ENCODE measurements at regions not wholly inside any gene's neighbourhood (a gene's known extent, or its start where the extent isn't known, plus 50 kb on each side); places are given as distances from the start of the nearest gene placed in this dataset.

DNA sequence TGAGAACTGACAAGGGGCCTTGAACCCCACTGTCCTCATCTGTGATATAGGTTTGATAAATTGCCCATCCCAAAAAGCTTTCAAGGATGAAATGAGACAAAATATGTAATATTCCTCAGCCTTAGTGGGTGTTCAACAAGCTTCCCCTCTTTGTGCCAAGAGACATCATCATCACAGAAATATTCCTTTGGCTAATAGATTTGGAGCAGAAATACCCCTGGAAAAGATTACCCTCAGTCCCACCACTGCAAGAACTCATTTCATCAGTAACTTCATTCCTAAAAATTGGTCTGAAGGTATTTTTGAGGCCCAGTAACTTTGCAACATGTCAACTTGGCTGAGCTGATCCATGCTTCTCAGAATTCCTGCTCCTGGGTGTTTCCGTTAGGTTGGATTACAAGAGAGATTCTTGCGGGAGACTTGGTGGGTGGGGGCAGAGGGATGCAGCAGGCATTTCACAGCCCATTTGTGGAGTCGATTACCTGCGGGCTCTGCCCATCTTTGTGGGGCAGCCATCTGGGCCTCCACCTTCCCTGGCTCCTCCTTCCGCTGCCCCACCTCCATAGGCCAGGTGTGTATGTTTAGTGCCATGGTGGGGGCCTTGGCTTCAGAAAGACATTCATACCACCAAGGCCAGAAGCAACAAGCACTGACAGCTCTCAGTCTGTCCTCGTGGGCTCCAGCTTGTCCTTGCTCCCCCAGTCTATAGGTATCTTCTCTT is 263.9 kb downstream of the GLI2 start:
- no peak for FAIRE-seq

DNA sequence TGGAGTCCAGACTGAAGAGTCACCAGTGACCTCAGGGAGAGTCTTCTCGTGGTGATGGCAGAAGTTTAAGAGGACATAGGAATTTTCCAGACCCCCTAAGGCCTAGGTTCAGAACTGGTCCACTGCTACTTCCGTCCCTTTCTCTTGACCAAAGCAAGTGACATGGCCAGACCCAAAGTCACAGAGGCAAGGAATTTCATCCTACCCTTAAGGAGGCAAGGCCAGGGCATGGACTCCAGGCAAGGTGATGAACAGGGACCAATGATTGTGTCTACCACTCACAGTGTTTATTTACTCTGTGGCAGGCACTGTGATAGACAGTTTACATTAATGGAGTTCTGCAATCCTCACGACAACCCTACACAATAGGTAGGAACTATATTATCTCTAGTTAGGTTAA is 265.1 kb downstream of the GLI2 start:
- no peak for FAIRE-seq

DNA sequence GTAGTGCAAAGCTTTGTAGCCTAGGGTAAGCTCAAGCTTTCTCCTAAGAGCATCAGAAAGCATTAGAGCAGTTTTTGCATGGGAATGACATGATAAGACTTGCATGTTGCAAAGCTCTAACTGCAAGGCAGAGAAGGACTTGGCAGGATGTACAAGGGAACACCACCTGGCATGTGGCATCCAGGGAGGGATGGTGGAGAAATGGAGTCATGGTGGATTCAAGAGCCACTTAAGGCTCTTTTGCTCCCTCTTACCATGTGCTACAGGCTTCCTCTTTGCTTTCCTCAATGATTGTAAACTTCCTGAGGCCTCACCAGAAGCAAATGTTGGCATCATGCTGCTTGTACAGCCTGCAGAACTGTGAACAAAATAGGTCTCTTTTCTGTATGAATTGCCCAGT is 266.0 kb downstream of the GLI2 start:
- FAIRE-seq: no peak

- FAIRE-seq: no peak
These were observed 266.9 kb downstream of the GLI2 start for GRCh38 chr2:121002597-121002996.

DNA sequence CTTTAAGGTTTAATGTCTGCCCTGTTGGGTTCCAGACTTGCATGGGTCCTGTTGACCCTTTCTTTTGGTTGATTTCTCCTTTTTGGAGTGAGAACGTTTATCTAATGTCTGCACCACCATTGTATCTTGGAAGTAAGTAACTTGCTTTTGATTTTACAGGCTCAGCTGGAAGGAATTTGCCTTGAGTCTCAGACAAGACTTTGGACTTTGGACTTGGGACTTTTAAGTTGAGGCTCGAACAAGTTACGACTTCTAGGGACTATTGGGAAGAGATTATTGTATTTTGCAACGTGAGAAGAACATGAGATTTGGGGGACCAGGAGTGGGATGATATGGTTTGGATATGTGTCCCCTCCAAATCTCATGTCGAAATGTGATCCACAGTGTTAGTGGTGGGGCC is 267.7 kb downstream of the GLI2 start:
- FAIRE-seq: no peak

GRCh38 chr2:121004359-121004758 is 268.7 kb downstream of the GLI2 start:
- FAIRE-seq: no peak

GRCh38 chr2:121004950-121005349 is 269.3 kb downstream of the GLI2 start:
- no peak for FAIRE-seq

DNA sequence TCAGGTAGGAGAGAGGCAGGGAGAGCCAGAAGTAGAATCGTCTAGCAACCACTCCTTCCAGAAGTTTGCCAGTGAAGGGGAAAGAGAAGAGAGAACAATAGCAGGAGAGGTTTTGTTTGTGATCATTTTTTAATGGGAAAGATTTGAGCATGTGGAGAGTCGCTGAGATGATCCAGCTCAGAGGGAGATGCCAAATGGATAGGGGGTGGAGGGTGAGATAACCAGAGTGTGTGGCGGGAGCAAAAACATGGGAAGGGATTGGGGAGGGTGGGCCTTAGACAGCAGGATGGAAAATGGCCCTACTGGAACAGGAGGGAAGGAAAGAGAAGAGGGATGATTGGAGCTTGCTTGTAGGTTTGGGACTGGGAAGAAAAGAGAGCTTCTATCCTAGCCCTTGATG is 269.8 kb downstream of the GLI2 start:
- no peak for FAIRE-seq

DNA sequence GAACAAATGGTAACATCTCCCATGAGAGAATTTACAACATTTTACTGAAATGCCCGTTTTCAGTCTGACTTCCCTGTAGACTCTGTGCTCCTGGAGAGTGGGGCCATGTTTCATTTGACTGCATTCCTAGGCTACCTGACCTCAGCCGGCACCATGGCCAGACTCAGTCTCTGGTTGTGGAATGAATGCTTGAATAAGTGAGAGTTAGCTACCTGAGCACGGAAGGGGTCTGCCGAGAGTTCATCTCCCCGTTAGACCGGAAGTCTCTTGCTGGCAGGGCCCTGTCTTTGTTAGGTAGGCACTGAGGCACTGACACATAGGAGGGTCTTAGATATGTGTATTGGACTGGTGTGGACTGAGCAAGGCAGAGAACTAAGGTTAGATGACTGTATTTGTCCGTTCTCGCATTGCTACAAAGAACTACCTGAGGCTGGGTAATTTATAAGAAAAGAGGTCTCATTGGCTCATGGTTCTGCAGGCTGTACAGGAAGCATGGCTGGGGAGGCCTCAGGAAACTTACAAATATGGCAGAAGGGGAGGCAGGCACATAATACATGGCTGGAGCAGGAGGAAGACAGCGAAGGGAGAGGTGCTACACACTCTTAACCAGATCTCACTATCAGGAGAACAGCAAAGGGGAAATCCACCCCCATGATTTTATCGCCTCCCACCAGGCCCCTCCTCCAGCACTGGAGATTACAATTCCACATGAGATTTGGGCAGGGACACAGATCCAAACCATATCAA is 271.2 kb downstream of the GLI2 start:
- FAIRE-seq: no peak

GRCh38 chr2:121007490-121007853 is 271.8 kb downstream of the GLI2 start:
- FAIRE-seq: no peak

DNA sequence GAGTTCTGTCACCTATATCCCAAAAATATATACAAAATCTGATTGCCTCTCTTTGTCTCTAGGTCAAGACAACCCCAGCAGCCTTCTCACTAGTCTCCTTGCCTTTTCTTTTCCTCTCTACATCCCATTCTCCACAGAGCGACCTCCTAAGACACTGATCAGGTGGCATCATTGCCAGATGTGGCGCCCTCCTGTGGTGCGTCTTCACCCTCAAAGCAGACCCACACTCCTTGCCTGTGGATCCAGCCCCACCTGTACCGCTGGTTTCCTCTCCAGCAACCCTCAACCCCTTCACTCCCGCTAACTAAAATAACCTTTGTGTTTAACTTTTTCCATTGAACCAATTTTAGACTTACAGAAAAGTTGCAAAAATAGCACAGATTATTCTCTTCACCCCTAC is 273.3 kb downstream of the GLI2 start:
- no peak for FAIRE-seq

DNA sequence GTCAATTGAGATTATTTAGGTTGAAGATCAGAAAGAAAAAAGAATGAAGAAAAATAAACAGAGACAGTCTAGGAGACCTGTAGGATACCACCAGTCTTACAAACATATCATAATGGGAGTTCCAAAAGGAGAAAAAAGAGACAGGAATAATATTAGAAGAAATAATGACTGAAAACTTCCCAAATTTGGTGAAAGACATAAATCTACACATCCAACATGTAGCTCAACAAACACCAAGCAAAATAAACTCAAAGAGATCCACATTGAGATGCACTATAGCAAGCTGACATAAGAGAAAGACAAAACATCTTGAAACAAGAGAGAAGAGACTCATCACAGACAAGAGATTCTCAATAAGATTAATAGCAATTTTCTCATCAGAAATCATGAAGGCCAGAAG is 274.0 kb downstream of the TFCP2L1 start:
- FAIRE-seq: no peak

GRCh38 chr2:121014876-121015275 is 270.1 kb downstream of the TFCP2L1 start:
- no peak for FAIRE-seq

- FAIRE-seq: no peak
These were observed 269.0 kb downstream of the TFCP2L1 start for GRCh38 chr2:121015971-121016485.

GRCh38 chr2:121017396-121017795 is 267.6 kb downstream of the TFCP2L1 start:
- FAIRE-seq: no peak

- FAIRE-seq: no peak
These were observed 266.6 kb downstream of the TFCP2L1 start for GRCh38 chr2:121018136-121019061.

DNA sequence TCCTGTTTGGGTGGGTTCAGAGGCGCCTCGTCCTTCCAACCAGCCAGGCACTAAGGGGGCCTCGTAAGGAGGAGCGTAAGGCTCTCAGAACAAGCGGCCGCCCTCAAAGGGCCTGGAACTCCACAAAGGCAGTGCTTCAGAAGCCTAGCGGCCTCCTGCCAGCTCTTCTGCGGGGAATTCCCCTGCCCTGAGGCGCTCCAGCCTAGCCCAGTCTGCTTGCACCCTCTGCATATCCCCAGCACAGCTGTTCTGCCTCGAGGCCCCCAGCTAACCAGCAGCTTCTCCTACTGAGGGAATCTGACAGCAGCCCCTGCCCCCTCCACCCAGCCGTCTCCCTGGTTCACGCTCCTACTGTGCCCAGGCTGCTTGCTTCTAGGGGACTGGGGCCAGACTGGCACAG is 265.9 kb downstream of the TFCP2L1 start:
- no peak for FAIRE-seq

DNA sequence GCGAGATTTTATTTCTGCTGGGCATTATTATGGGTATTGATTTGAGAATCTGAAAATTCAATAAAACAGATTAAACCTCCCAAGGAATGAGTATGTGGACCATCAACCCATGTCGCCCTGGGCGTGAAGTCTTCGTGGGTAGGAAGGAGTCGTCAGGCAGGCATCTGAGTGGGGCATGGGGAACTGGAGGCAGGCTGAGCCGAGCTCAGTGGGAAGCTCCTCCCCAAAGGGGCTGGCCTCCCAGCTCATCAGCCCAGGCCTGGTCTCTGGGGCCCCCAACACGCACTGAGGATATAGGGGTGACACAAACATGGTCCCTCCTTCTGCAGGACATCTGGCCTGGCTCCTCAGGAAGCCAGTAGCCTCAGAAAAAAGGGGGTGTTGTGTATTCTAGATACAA is 265.2 kb downstream of the TFCP2L1 start:
- FAIRE-seq: no peak

DNA sequence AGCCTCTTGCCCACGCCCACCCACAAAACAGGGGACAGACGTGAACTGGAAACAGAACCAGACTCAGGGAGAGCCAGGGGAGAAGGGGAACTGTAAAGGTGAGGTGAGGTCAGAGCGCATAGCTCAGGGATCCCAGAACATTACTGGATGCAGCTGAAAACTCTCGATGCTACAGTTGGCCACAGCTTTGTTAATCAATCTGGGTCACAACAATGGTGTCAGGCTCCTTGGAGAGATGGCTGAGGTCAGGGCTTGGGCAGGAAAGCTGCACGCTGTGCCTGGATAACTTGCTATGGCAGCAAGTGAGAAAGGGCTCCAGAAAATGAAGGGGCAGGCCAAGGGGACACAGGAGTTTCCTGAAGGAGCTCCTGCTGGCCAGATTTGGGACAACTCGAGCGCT is 263.3 kb downstream of the TFCP2L1 start:
- no peak for FAIRE-seq

GRCh38 chr2:121028577-121028976 is 256.4 kb downstream of the TFCP2L1 start:
- no peak for FAIRE-seq

GRCh38 chr2:121030523-121030922 is 254.5 kb downstream of the TFCP2L1 start:
- no peak for FAIRE-seq

- no peak for FAIRE-seq
These were observed 253.2 kb downstream of the TFCP2L1 start for GRCh38 chr2:121031568-121032340.
